HS-5 (cell line): ENCODE measurements at regions not wholly inside any gene's neighbourhood (a gene's known extent, or its start where the extent isn't known, plus 50 kb on each side); places are given as distances from the start of the nearest gene placed in this dataset.
"Not testable (repeated sequence)": the region's sequence is repeated elsewhere in the genome, so short reads cannot be mapped to it uniquely, and the experiment has no call there.

Experiments used
- DNase-seq: peaks from one replicate; pipeline ENCODE4 v3.0.0-alpha.2; 2012; ENCODE audit warnings: low read depth

- no peak for DNase-seq
These were observed 207.9 kb downstream of the FAT3 start for GRCh38 chr11:92432515-92432914.

GRCh38 chr11:92436034-92436920, 211.7 kb downstream of the FAT3 start:
- no peak for DNase-seq

- DNase-seq, result no peak
These were observed 214.5 kb downstream of the FAT3 start for GRCh38 chr11:92439133-92439532.

GRCh38 chr11:92440701-92441442, 216.3 kb downstream of the FAT3 start:
- DNase-seq, result no peak

GRCh38 chr11:92441443-92441726, 216.8 kb downstream of the FAT3 start:
- DNase-seq, result no peak

- DNase-seq, result no peak
These were observed 218.6 kb downstream of the FAT3 start for GRCh38 chr11:92443199-92443598.

- DNase-seq, result no peak
These were observed 223.0 kb downstream of the FAT3 start for GRCh38 chr11:92447586-92447985.

GRCh38 chr11:92449222-92449621, 224.6 kb downstream of the FAT3 start:
- DNase-seq, result no peak

GRCh38 chr11:92449780-92450179, 225.2 kb downstream of the FAT3 start:
- DNase-seq, result no peak

- no peak for DNase-seq
These were observed 226.4 kb downstream of the FAT3 start for GRCh38 chr11:92451063-92451462.

- DNase-seq, result peak; percentile 29
These were observed 228.4 kb downstream of the FAT3 start for GRCh38 chr11:92453055-92453454.

GRCh38 chr11:92455210-92455790, 230.7 kb downstream of the FAT3 start:
- DNase-seq, result no peak

- DNase-seq, result no peak
These were observed 232.6 kb downstream of the FAT3 start for GRCh38 chr11:92457250-92457649.

GRCh38 chr11:92458486-92458885, 233.9 kb downstream of the FAT3 start:
- DNase-seq, result no peak

- no peak for DNase-seq
These were observed 235.6 kb downstream of the FAT3 start for GRCh38 chr11:92460213-92460612.

GRCh38 chr11:92461447-92461846, 236.8 kb downstream of the FAT3 start:
- DNase-seq, result no peak

- DNase-seq, result no peak
These were observed 238.2 kb downstream of the FAT3 start for GRCh38 chr11:92462821-92463220.

GRCh38 chr11:92464822-92465221, 240.2 kb downstream of the FAT3 start:
- no peak for DNase-seq

GRCh38 chr11:92465410-92465809, 240.8 kb downstream of the FAT3 start:
- not testable (repeated sequence) for DNase-seq

GRCh38 chr11:92473736-92474135, 249.1 kb downstream of the FAT3 start:
- DNase-seq, result no peak

- DNase-seq, result no peak
These were observed 250.7 kb downstream of the FAT3 start for GRCh38 chr11:92475316-92475715.

GRCh38 chr11:92475819-92476218, 251.2 kb downstream of the FAT3 start:
- no peak for DNase-seq

- no peak for DNase-seq
These were observed 253.1 kb downstream of the FAT3 start for GRCh38 chr11:92477686-92478085.
